ENCODE measurements at regions not wholly inside any gene's neighbourhood (a gene's known extent, or its start where the extent isn't known, plus 50 kb on each side); places are given as distances from the start of the nearest gene placed in this dataset.

DNA sequence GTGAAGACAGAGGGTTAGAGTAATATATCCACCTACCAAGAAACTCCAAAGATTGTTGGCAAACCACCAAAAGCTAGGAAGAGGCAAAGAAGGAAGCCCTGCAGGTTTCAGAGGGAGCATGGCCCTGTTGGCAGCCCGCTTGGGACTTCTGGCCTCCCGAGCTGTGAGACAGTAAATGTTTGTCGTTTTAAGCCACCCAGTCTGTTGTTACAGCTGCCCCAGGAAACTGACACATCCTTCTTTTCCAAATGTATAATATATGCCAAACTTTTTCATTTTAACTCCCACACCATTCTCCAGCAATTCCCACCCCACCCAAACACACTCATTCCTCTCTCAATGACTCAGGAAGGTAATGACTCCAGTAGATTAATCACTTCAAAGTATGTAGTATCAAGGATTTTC, 74.0 kb downstream of the RPS29 start:
- Histone ChIP-seq H3K4me3 (no peak overlapping the region), H3K4me1 (replicated peaks in 1 of 2) (no peaks in the 10 kb centered on the region), H3K36me3 (replicated peaks in 1 of 2) (no peaks in the 10 kb centered on the region), H3K27me3 (no peaks in the 10 kb centered on the region), H3K9me3 (replicated peaks in 1 of 3) (no peaks in the 10 kb centered on the region), H3K27ac (no peak overlapping the region)
- WGBS, 4 donors = 38 to 62% (median 55%) methylated on average over 3 of the region's 3 CpGs
- DNase-seq = peak in 1 of 7 donors; percentile 16
- no peak for TF ChIP-seq POLR2A (IDR thresholded peaks at IDR 0.05)
- intact Hi-C loops (cut with DNase I) = no loop called here

DNA sequence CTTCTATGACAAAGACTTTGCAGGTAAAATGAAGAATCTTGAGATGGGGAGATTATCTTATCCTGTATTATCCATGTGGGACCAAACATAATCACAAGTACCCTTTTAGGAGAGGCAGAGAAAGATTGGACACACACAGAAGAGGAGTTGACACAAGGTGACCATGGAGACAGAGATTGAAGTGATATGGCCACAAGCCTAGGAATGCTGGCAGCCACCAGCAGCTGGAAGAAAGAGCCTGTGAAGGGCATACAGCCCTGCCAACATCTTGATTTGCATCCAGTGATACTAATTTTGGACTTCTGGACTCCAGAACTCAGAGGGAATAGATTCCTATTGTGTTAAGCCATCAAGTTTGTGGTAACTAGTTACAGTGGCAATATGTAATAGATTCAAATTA, 78.1 kb downstream of the RPS29 start:
- no peak overlapping the region for H3K27ac ChIP-seq
- no peak for DNase-seq
- H3K27me3 ChIP-seq = no peaks in the 10 kb centered on the region
- H3K4me1 ChIP-seq (replicated peaks in 1 of 2) = no peaks in the 10 kb centered on the region
- H3K36me3 ChIP-seq (replicated peaks in 1 of 2) = no peaks in the 10 kb centered on the region
- intact Hi-C loops (cut with DNase I) = no loop called here
- no peaks in the 10 kb centered on the region for H3K9me3 ChIP-seq (replicated peaks in 1 of 3)
- no peak overlapping the region for H3K4me3 ChIP-seq
- TF ChIP-seq POLR2A (IDR thresholded peaks at IDR 0.05) (no peak), CTCF (IDR thresholded peaks at IDR 0.05) (no peak)

- intact Hi-C loops (cut with DNase I) = no loop called here
- no peak overlapping the region for H3K27ac ChIP-seq
- no peak for TF ChIP-seq CTCF (IDR thresholded peaks at IDR 0.05)
- TF ChIP-seq POLR2A (IDR thresholded peaks at IDR 0.05) = no peak
- no peaks in the 10 kb centered on the region for H3K9me3 ChIP-seq (replicated peaks in 1 of 3)
- no peaks in the 10 kb centered on the region for H3K27me3 ChIP-seq
- H3K36me3 ChIP-seq (replicated peaks in 1 of 2) = no peaks in the 10 kb centered on the region
- no peak overlapping the region for H3K4me3 ChIP-seq
- no peaks in the 10 kb centered on the region for H3K4me1 ChIP-seq (replicated peaks in 1 of 2)
- no peak for DNase-seq
- 74 to 82% (median 77%) methylated on average over 2 of the region's 2 CpGs for WGBS, 4 donors
Measured at GRCh38 chr14:49506650-49507049, 79.5 kb downstream of the RPS29 start.

DNA sequence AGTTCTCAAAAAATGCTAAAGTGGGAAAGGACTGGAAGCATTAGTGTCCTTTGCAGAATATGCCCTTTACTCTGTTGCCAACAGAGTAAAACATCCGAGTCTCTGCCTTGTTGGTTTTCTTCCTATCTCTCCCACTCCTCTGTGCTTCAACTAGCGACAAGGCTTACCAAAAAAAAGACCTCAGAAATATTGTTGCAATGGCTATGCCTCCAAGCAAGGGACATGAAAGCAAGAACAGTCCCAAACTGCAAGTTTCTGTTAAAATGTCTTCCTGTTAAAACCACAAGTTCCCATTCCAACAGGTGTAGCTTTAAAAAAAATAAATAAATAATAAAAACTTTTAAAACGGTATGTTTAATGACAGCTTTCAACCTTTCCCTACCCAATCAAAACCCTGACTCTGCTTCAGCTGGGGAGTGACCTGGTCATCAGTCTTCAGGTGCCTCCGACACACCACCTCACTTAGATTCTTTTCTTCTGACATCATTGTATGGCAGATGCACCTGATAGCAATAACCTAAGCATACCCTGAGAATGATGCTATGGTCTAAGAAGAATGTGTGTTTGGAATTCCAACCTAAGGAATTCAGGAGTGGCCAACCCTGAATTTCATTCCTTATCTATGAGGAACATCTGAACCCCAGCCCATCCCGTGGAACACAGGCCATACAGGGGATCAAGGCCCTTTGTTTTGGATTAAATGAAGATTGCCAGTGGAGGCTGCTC, 81.0 kb downstream of the RPS29 start:
- no peaks in the 10 kb centered on the region for H3K27me3 ChIP-seq
- H3K36me3 ChIP-seq (replicated peaks in 1 of 2) = no peaks in the 10 kb centered on the region
- TF ChIP-seq CTCF (IDR thresholded peaks at IDR 0.05) (no peak), POLR2A (IDR thresholded peaks at IDR 0.05) (no peak)
- no peaks in the 10 kb centered on the region for H3K9me3 ChIP-seq (replicated peaks in 1 of 3)
- H3K4me1 ChIP-seq (replicated peaks in 1 of 2) = no peaks in the 10 kb centered on the region
- DNase-seq = no peak
- no peak overlapping the region for H3K4me3 ChIP-seq
- H3K27ac ChIP-seq = no peak overlapping the region
- WGBS, 4 donors = 57 to 67% (median 60%) methylated on average over 5 of the region's 5 CpGs
- intact Hi-C loops (cut with DNase I) = no loop called here

- WGBS, 4 donors = 18 to 24% (median 21%) methylated on average over 7 of the region's 7 CpGs
- peak in 3 of 7 donors; percentile 6 to 22 (median 15) for DNase-seq
- no peaks in the 10 kb centered on the region for H3K9me3 ChIP-seq (replicated peaks in 1 of 3)
- no peaks in the 10 kb centered on the region for H3K27me3 ChIP-seq
- no peaks in the 10 kb centered on the region for H3K4me1 ChIP-seq (replicated peaks in 1 of 2)
- TF ChIP-seq CTCF (IDR thresholded peaks at IDR 0.05) (peak; percentile 84 to 92 (median 86)), POLR2A (IDR thresholded peaks at IDR 0.05) (no peak)
- no peaks in the 10 kb centered on the region for H3K36me3 ChIP-seq (replicated peaks in 1 of 2)
- intact Hi-C loops (cut with DNase I) = no loop called here
- H3K4me3 ChIP-seq = no peak overlapping the region
- H3K27ac ChIP-seq = no peak overlapping the region
Measured at GRCh38 chr14:49497725-49498348, 88.3 kb downstream of the RPS29 start.

All from adrenal gland (tissue), 9 donors.